ENCODE measurements at regions not wholly inside any gene's neighbourhood (a gene's known extent, or its start where the extent isn't known, plus 50 kb on each side); places are given as distances from the start of the nearest gene placed in this dataset.
"Not testable (repeated sequence)": the region's sequence is repeated elsewhere in the genome, so short reads cannot be mapped to it uniquely, and the experiment has no call there.

DNA sequence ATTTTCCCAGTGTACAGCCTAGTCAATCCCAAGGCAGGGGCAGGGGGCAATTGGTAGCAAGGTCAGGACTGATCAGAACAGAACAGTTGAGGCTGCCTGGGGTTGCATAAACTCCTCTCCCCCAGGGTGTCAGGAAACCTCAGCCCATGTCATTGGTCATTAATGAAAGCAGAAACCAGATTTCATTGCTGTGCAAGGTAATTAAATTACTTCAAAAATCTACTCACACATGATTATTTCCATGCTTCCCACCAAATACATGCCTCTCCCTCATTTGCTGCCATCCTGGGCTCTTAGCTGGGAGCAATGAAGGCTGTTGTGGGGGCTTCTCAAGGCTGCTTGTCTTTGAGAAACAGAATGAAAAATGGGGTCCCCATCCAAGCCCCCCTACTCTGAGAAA lies 124.2 kb downstream of the PHETA1 start:
- Histone ChIP-seq H4K20me1 (ENCODE audit: insufficient read depth, poor library complexity, severe bottlenecking) (no peaks in the 10 kb centered on the region), H3K9me3 (ENCODE audit: low read depth) (no peaks in the 10 kb centered on the region), H3K27ac (no peak overlapping the region), H3K4me1 (ENCODE audit: insufficient read depth) (no peaks in the 10 kb centered on the region), H3K4me3 (no peak overlapping the region), H3K9me2 (replicated peaks; ENCODE audit: insufficient read depth) (no peaks in the 10 kb centered on the region), H3K27me3 (no peaks in the 10 kb centered on the region), H3K79me2 (no peaks in the 10 kb centered on the region), H3K36me3 (replicated peaks; ENCODE audit: insufficient read depth, low read depth) (no peaks in the 10 kb centered on the region), H2AFZ (no peak overlapping the region), H3K4me2 (no peak overlapping the region)
- TF ChIP-seq, protein P1, sequence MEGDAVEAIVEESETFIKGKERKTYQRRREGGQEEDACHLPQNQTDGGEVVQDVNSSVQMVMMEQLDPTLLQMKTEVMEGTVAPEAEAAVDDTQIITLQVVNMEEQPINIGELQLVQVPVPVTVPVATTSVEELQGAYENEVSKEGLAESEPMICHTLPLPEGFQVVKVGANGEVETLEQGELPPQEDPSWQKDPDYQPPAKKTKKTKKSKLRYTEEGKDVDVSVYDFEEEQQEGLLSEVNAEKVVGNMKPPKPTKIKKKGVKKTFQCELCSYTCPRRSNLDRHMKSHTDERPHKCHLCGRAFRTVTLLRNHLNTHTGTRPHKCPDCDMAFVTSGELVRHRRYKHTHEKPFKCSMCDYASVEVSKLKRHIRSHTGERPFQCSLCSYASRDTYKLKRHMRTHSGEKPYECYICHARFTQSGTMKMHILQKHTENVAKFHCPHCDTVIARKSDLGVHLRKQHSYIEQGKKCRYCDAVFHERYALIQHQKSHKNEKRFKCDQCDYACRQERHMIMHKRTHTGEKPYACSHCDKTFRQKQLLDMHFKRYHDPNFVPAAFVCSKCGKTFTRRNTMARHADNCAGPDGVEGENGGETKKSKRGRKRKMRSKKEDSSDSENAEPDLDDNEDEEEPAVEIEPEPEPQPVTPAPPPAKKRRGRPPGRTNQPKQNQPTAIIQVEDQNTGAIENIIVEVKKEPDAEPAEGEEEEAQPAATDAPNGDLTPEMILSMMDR (IDR thresholded peaks at IDR 0.05; ENCODE audit: poor library complexity) = no peak
- TF ChIP-seq EZH2 (IDR thresholded peaks at IDR 0.05; ENCODE audit: borderline replicate concordance) = no peak
- no peak for TF ChIP-seq EZH2phosphoT487 (IDR thresholded peaks at IDR 0.05; ENCODE audit: low read depth, severe bottlenecking, unreplicated experiment)
- no peak for DNase-seq (ENCODE audit: low spot score)

DNA sequence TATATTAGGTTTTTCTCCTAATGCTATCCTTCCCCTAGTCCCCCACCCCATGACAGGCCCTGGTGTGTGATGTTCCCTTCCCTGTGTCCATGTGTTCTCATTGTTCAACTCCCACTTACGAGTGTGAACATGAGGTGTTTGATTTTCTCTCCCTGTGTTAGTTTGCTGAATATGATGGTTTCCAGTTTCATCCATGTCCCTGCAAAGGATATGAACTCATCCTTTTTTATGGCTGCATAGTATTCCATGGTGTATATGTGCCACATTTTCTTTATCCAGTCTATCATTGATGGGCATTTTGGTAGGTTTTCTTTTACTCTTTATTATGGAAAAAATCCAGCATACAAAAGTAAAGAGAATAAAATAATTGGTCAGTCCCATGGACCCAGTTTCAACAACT lies 126.1 kb downstream of the PHETA1 start:
- H2AFZ ChIP-seq; H3K9me3 ChIP-seq (ENCODE audit: low read depth); H3K9me2 ChIP-seq (replicated peaks; ENCODE audit: insufficient read depth); H3K4me2 ChIP-seq; H3K27me3 ChIP-seq; H4K20me1 ChIP-seq (ENCODE audit: insufficient read depth, poor library complexity, severe bottlenecking); H3K4me1 ChIP-seq (ENCODE audit: insufficient read depth); DNase-seq (ENCODE audit: low spot score); H3K27ac ChIP-seq; H3K36me3 ChIP-seq (replicated peaks; ENCODE audit: insufficient read depth, low read depth); H3K4me3 ChIP-seq; H3K79me2 ChIP-seq: not testable (repeated sequence)
- WGBS (ENCODE audit: low lambda C conversion rate, missing lambda C conversion rate) = 88% methylated on average over 1 of the region's 1 CpG

DNA sequence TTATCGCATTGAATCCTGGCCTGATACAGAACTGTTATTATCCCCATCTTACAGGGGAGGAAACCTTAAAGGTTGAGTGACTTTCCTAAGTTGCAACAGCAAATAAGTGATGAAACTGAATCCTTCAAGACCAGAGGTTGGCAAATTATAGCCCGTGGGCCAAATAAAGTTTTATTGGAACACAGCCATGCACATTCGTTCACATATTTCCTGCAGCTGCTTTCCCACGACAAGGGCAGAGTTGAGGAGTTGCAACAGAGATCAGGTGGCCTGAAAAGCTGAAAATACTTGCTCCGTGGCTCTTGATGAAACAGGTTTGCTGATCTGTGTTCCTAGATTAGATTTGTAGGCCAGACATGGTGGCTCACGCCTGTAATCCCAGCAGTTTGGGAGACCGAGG lies 126.7 kb downstream of the PHETA1 start:
- 76% methylated on average over 7 of the region's 7 CpGs for WGBS (ENCODE audit: low lambda C conversion rate, missing lambda C conversion rate)
- no peaks in the 10 kb centered on the region for H3K9me2 ChIP-seq (replicated peaks; ENCODE audit: insufficient read depth)
- H3K4me2 ChIP-seq = no peak overlapping the region

DNA sequence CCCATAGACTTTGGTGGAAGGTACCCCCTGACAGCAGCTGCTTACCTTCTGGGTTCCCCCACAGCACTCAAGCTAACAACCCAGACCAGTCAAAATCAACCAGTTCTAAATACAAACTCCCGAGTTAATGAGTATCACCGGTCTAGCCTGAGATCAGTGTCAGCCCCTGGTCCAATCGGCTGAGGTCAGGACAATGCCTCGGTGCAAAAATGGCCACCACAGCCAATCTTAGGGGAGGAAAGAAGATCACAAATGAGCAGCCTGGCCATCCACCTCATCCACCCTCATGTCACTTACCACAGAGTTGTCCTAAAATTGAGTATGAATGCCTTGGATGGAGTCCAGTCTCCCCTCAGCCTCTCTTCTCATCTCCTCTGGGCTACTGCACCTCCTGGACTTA lies 128.5 kb downstream of the PHETA1 start:
- Histone ChIP-seq H3K9me3 (ENCODE audit: low read depth) (no peaks in the 10 kb centered on the region), H2AFZ (no peak overlapping the region), H3K79me2 (no peaks in the 10 kb centered on the region), H3K27ac (no peak overlapping the region), H3K9me2 (replicated peaks; ENCODE audit: insufficient read depth) (no peaks in the 10 kb centered on the region), H3K4me2 (no peak overlapping the region), H3K36me3 (replicated peaks; ENCODE audit: insufficient read depth, low read depth) (no peaks in the 10 kb centered on the region), H3K4me3 (no peak overlapping the region), H3K27me3 (no peaks in the 10 kb centered on the region), H3K4me1 (ENCODE audit: insufficient read depth) (no peaks in the 10 kb centered on the region), H4K20me1 (ENCODE audit: insufficient read depth, poor library complexity, severe bottlenecking) (no peaks in the 10 kb centered on the region)
- TF ChIP-seq EZH2 (IDR thresholded peaks at IDR 0.05; ENCODE audit: borderline replicate concordance) = no peak
- TF ChIP-seq EZH2phosphoT487 (IDR thresholded peaks at IDR 0.05; ENCODE audit: low read depth, severe bottlenecking, unreplicated experiment) = no peak
- TF ChIP-seq, protein P1 (IDR thresholded peaks at IDR 0.05; ENCODE audit: poor library complexity) = no peak
- no peak for DNase-seq (ENCODE audit: low spot score)
- 81% methylated on average over 4 of the region's 4 CpGs for WGBS (ENCODE audit: low lambda C conversion rate, missing lambda C conversion rate)

More for the DNA sequence above, 126.7 kb downstream of the PHETA1 start:
- Histone ChIP-seq H4K20me1 (ENCODE audit: insufficient read depth, poor library complexity, severe bottlenecking) (no peaks in the 10 kb centered on the region), H3K27ac (no peak overlapping the region), H3K4me1 (ENCODE audit: insufficient read depth) (no peaks in the 10 kb centered on the region), H3K9me3 (ENCODE audit: low read depth) (no peaks in the 10 kb centered on the region), H3K4me3 (no peak overlapping the region), H3K79me2 (no peaks in the 10 kb centered on the region), H2AFZ (no peak overlapping the region), H3K36me3 (replicated peaks; ENCODE audit: insufficient read depth, low read depth) (no peaks in the 10 kb centered on the region), H3K27me3 (no peaks in the 10 kb centered on the region)
- TF ChIP-seq, protein P1 (IDR thresholded peaks at IDR 0.05; ENCODE audit: poor library complexity) = no peak
- TF ChIP-seq EZH2phosphoT487 (IDR thresholded peaks at IDR 0.05; ENCODE audit: low read depth, severe bottlenecking, unreplicated experiment) (no peak), EZH2 (IDR thresholded peaks at IDR 0.05; ENCODE audit: borderline replicate concordance) (no peak)
- DNase-seq (ENCODE audit: low spot score) = no peak

All from hepatocyte (in vitro differentiated cells).